ENCODE measurements at regions not wholly inside any gene's neighbourhood (a gene's known extent, or its start where the extent isn't known, plus 50 kb on each side); places are given as distances from the start of the nearest gene placed in this dataset.

- no peak for DNase-seq (ENCODE audit: low read depth, low spot score)
- Histone ChIP-seq H2AFZ (ENCODE audit: control insufficient read depth, low read depth, low read length) (no peak overlapping the region), H3K4me2 (ENCODE audit: control insufficient read depth, insufficient read depth) (no peak overlapping the region), H3K4me1 (ENCODE audit: control insufficient read depth, insufficient read depth, low read length) (no peaks in the 10 kb centered on the region), H3K79me2 (ENCODE audit: control insufficient read depth, insufficient read depth, low read length) (no peaks in the 10 kb centered on the region), H3K27ac (ENCODE audit: control insufficient read depth, insufficient read depth) (no peak overlapping the region), H3K27me3 (replicated peaks in 1 of 2; ENCODE audit: control insufficient read depth in 2 of 2, insufficient read depth in 2 of 2, low read length in 1 of 2) (no peaks in the 10 kb centered on the region), H3K9ac (ENCODE audit: control insufficient read depth, insufficient read depth, low read length) (no peak overlapping the region), H4K20me1 (ENCODE audit: control insufficient read depth, insufficient read depth) (no peaks in the 10 kb centered on the region), H3K36me3 (ENCODE audit: control insufficient read depth in 2 of 2, insufficient read depth in 2 of 2, low read length in 1 of 2) (no peaks in the 10 kb centered on the region), H3K4me3 (no peak overlapping the region), H3K9me3 (replicated peaks; ENCODE audit: control insufficient read depth, insufficient read depth, low read length) (no peaks in the 10 kb centered on the region)
- in situ Hi-C loops (cut with MboI) (no loop called here), intact Hi-C loops (cut with micrococcal nuclease; ENCODE audit: unreplicated experiment) (no loop called here)
- ChIA-PET POLR2A (interaction anchor here (0.8 kb wide), 1 partner anchor 10 kb away, joined by 3 read pairs; no protein-coding TSS in a partner anchor), CTCF (interaction anchor here (1.4 kb wide), 1 partner anchor 11 kb away, joined by 4 read pairs; no protein-coding TSS in a partner anchor), SMC1A (ENCODE audit: uncharacterized antibody, unreplicated experiment) (no interaction called here), RAD21 (ENCODE audit: unreplicated experiment) (no interaction called here)
- no TSS peak for BruUV-seq (replicated peaks)
- no peak for FAIRE-seq
- 0% methylated on average over 1 of the region's 1 CpG for WGBS (ENCODE audit: insufficient coverage, insufficient replicate concordance, low lambda C conversion rate, missing lambda C conversion rate)
- no peak for ATAC-seq
- no peak for TF ChIP-seq MEF2A (IDR thresholded peaks at IDR 0.05; ENCODE audit: insufficient read depth, low read depth, low read length)
- no peak for TF ChIP-seq HDAC2 (IDR thresholded peaks at IDR 0.05)
- TF ChIP-seq ZNF274 (IDR thresholded peaks at IDR 0.05; ENCODE audit: insufficient read depth, insufficient read length) = no peak
- no peak for TF ChIP-seq YBX1 (IDR thresholded peaks at IDR 0.05)
- no peak for TF ChIP-seq PAX5 (IDR thresholded peaks at IDR 0.05; ENCODE audit: borderline replicate concordance, low read depth, low read length)
- no peak for TF ChIP-seq SKIL (IDR thresholded peaks at IDR 0.05; ENCODE audit: low read depth, poor library complexity, severe bottlenecking)
- no peak for TF ChIP-seq NFYB (IDR thresholded peaks at IDR 0.05; ENCODE audit: insufficient read depth, low read depth, low read length)
- TF ChIP-seq SRF (IDR thresholded peaks at IDR 0.05; ENCODE audit: low read depth in 2 of 2, low read length in 2 of 2) = no peak
- TF ChIP-seq ZBTB11 (CRISPR knock-in tag; IDR thresholded peaks at IDR 0.05) = no peak
- no peak for TF ChIP-seq ASH2L (IDR thresholded peaks at IDR 0.05; ENCODE audit: borderline replicate concordance, low read depth)
- no peak for TF ChIP-seq ZNF217 (IDR thresholded peaks at IDR 0.05)
- TF ChIP-seq STAT1 (conservative IDR thresholded peaks at IDR 0.05) = no peak
- TF ChIP-seq PKNOX1 (IDR thresholded peaks at IDR 0.05) = no peak
- no peak for TF ChIP-seq SPI1 (IDR thresholded peaks at IDR 0.05; ENCODE audit: borderline replicate concordance, insufficient read depth, low read depth, low read length)
- TF ChIP-seq CBFB (IDR thresholded peaks at IDR 0.05; ENCODE audit: low read depth) = no peak
These were observed 63.7 kb upstream of the PLEKHA5 start for GRCh38 chr12:19065871-19066270.

All from GM12878 (cell line).